ENCODE measurements at regions not wholly inside any gene's neighbourhood (a gene's known extent, or its start where the extent isn't known, plus 50 kb on each side); places are given as distances from the start of the nearest gene placed in this dataset.

- Histone ChIP-seq H3K27ac (ENCODE audit: low read depth in 1 of 2, low read length in 2 of 2) (no peak overlapping the region), H3K4me3 (ENCODE audit: low read length) (no peak overlapping the region), H3K27me3 (ENCODE audit: control insufficient read depth in 1 of 2, insufficient read depth in 2 of 2, low read length in 2 of 2) (no peaks in the 10 kb centered on the region), H3K36me3 (ENCODE audit: insufficient read depth, low read length) (no peaks in the 10 kb centered on the region), H3K9me3 (ENCODE audit: control insufficient read depth in 1 of 2, insufficient read depth in 1 of 2, low read length in 2 of 2) (peaks cover 0 to 8% of the 10 kb centered on the region in 2 experiments), H3K4me1 (ENCODE audit: insufficient read depth, low read length) (no peaks in the 10 kb centered on the region)
- H3K27ac Mint-ChIP-seq = no peak overlapping the region
- H3K27me3 Mint-ChIP-seq = peaks cover 12% of the 10 kb centered on the region
- ATAC-seq (ENCODE audit: poor library complexity) (no peak), DNase-seq (no peak)
- TF ChIP-seq CTCF (IDR thresholded peaks at IDR 0.05) = no peak
- CTCF ChIA-PET = no interaction called here
- no peaks in the 10 kb centered on the region for H3K4me1 Mint-ChIP-seq (ENCODE audit: low read depth)
- intact Hi-C loops (cut with DNase I, micrococcal nuclease) = no loop called here
- H3K9me3 Mint-ChIP-seq = no peaks in the 10 kb centered on the region
- POLR2A ChIA-PET = no interaction called here
- H3K36me3 Mint-ChIP-seq (ENCODE audit: low read depth) = no peaks in the 10 kb centered on the region
- no peak overlapping the region for H3K4me3 Mint-ChIP-seq
Measured at GRCh38 chr18:47549021-47549540, 297.6 kb upstream of the SKOR2 start.

DNA sequence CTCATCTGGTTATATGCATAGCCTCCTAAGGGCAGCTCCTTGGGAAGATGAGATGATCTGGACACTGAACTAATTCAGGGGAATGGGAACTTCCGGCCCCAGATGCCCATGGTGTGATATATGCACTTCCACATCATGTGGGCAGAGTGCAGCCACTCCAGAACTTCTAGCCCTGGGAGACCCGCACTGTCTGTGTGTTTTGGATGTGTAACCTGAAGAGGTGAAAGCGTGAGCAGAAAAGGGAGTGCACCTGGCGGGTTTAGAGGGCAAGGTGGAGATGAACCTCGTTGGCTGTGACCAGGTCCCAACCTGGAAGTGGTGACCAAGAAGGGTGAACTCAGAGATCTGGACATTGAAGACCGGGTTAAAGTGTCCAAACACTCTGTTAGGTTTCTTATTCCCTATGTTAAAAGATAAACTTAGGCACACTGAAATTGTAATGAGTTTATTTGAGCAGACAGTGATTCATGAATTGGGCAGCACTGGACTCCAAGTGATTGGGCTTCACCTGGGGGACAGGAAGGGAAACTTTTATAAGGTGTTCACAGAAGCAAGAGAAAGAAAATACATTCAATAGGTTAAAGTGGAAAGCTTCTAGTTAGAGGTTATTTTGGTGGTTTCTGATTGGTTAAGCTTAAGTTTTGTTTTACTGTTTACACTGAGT, 296.2 kb upstream of the SKOR2 start:
- H3K9me3 Mint-ChIP-seq = no peaks in the 10 kb centered on the region
- ATAC-seq (ENCODE audit: poor library complexity) (no peak), DNase-seq (no peak)
- no peaks in the 10 kb centered on the region for H3K4me1 Mint-ChIP-seq (ENCODE audit: low read depth)
- Histone ChIP-seq H3K27me3 (ENCODE audit: control insufficient read depth in 1 of 2, insufficient read depth in 2 of 2, low read length in 2 of 2) (no peaks in the 10 kb centered on the region), H3K9me3 (ENCODE audit: control insufficient read depth in 1 of 2, insufficient read depth in 1 of 2, low read length in 2 of 2) (peaks cover 0 to 8% of the 10 kb centered on the region in 2 experiments), H3K27ac (ENCODE audit: low read depth in 1 of 2, low read length in 2 of 2) (no peak overlapping the region), H3K4me1 (ENCODE audit: insufficient read depth, low read length) (no peaks in the 10 kb centered on the region), H3K4me3 (ENCODE audit: low read length) (no peak overlapping the region), H3K36me3 (ENCODE audit: insufficient read depth, low read length) (no peaks in the 10 kb centered on the region)
- intact Hi-C loops (cut with DNase I, micrococcal nuclease) = no loop called here
- H3K4me3 Mint-ChIP-seq = no peak overlapping the region
- POLR2A ChIA-PET = no interaction called here
- H3K27ac Mint-ChIP-seq = no peak overlapping the region
- H3K36me3 Mint-ChIP-seq (ENCODE audit: low read depth) = no peaks in the 10 kb centered on the region
- TF ChIP-seq CTCF (IDR thresholded peaks at IDR 0.05) = no peak
- peaks cover 16% of the 10 kb centered on the region for H3K27me3 Mint-ChIP-seq
- CTCF ChIA-PET = no interaction called here

GRCh38 chr18:47545613-47546012, 294.2 kb upstream of the SKOR2 start:
- no peak overlapping the region for H3K27ac Mint-ChIP-seq
- H3K4me3 Mint-ChIP-seq = no peak overlapping the region
- H3K27ac ChIP-seq (ENCODE audit: low read depth in 1 of 2, low read length in 2 of 2) = no peak overlapping the region
- ChIA-PET CTCF (no interaction called here), POLR2A (no interaction called here)
- no peaks in the 10 kb centered on the region for H3K36me3 ChIP-seq (ENCODE audit: insufficient read depth, low read length)
- DNase-seq = no peak
- no peaks in the 10 kb centered on the region for H3K4me1 Mint-ChIP-seq (ENCODE audit: low read depth)
- H3K4me3 ChIP-seq (ENCODE audit: low read length) = no peak overlapping the region
- no peaks in the 10 kb centered on the region for H3K4me1 ChIP-seq (ENCODE audit: insufficient read depth, low read length)
- no peak for ATAC-seq (ENCODE audit: poor library complexity)
- intact Hi-C loops (cut with DNase I, micrococcal nuclease) = no loop called here
- no peak for TF ChIP-seq CTCF (IDR thresholded peaks at IDR 0.05)
- H3K27me3 ChIP-seq (ENCODE audit: control insufficient read depth in 1 of 2, insufficient read depth in 2 of 2, low read length in 2 of 2) = no peaks in the 10 kb centered on the region
- H3K9me3 Mint-ChIP-seq = peaks cover 3% of the 10 kb centered on the region
- peaks cover 21% of the 10 kb centered on the region for H3K27me3 Mint-ChIP-seq
- peaks cover 0 to 8% of the 10 kb centered on the region in 2 experiments for H3K9me3 ChIP-seq (ENCODE audit: control insufficient read depth in 1 of 2, insufficient read depth in 1 of 2, low read length in 2 of 2)
- H3K36me3 Mint-ChIP-seq (ENCODE audit: low read depth) = no peaks in the 10 kb centered on the region
